HG03342 (cell line): ENCODE measurements at regions not wholly inside any gene's neighbourhood (a gene's known extent, or its start where the extent isn't known, plus 50 kb on each side); places are given as distances from the start of the nearest gene placed in this dataset.

Experiments
- ATAC-seq: cut with Tn5 transposase; IDR thresholded peaks from one replicate; pipeline ENCODE4 v1.9.1; 2021; ENCODE audit warnings: mild to moderate bottlenecking, moderate library complexity; ENCODE audit not compliant: unreplicated experiment

DNA sequence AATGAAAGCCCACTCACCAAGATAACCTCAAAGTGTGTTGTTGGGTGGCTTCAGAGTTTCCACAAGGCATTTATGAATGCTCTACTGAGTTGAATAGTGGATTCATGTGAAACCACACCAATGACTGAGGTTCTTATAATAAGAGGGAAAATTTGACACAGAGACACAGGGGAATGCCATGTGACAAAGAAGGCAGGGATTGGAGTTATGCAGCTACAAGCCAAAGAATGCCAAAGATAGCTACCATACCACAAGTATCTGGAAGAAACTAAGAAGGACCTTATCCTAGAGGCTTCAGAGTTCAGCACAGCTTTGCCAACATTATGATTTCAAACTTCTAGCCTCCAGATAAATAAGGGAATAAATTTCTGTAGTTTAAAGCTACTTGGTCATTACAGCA, 68.0 kb upstream of the PCDH15 start:
- no peak for ATAC-seq

DNA sequence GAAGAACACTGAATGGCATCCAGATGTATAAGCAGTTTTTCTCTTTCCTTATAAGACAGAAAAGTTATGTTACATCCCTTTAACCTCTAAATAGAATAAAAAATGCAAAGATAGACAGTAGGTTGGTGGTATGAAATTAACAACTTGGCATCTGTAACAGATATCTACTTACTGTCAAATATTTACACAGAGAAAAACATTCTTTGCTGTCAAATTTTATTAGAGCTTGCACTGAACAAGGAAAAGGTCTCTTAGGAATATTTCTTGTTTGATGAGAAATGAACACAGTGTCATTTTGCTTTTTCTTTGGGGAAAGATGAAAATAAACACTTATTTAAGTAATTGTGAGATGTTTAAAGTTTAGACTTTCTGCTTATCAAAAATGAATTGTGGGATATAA, 65.6 kb upstream of the PCDH15 start:
- ATAC-seq = no peak

DNA sequence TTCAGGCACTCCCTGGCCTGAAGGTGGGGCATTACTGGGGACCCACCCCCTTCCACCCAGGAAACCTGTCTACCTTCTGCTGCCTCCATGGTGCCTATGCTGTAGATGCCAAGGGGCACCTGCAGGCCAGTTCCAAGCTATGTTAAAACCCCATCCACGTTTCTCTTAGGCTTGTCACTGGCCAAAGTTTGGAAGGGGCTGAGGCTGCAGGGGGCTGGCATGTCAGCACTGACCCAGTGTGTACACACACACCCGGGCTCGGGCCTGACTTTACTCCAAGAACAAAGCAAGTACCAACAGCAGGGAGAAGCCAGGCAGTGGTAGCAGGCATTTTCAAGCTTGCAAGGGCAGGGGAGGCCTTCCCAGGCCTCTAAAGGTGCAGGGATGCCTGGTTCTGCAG, 53.8 kb upstream of the PCDH15 start:
- no peak for ATAC-seq

DNA sequence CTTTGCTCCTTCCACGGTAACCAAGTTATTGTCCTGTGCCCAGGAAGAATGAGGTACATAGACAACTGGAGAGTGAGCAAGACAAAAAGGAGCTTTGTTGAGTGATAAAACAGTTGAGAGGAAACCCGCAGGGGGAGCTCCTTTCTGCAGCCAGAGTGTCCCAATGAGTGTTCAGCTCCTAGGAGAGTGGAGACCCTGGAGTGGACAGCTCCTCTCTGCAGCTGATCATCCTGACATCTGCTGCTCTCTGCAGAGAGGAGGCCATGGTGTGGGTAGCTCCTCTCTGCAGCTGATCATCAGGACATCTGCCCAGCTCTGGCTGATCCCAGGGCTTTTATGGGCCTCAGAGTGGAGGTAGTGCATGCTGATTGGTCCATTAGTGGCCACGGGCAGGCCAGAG, 53.4 kb upstream of the PCDH15 start:
- no peak for ATAC-seq

DNA sequence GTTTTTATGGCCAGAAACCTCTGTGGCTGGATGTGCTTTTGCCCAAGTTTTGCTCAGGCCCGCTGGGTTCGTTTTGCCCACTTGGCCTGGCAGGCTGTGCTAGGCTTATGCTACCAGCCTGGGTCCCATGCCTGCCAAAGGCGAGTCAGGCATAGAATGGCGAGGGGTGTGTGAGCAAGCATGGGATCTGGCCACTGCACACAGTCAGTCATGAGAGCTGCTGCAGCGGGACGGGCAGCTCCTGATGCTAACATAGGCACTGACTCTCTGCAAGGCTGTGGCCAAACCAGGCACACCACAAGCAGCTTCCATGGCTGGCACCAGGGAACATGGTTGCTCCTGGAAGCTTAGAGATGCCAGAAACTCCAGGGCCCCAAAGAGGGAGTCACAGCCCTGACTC, 52.9 kb upstream of the PCDH15 start:
- no peak for ATAC-seq
